ENCODE measurements at regions not wholly inside any gene's neighbourhood (a gene's known extent, or its start where the extent isn't known, plus 50 kb on each side); places are given as distances from the start of the nearest gene placed in this dataset.

- DNase-seq: no peak
These were observed 55.7 kb downstream of the IRF2BP2 start for GRCh38 chr1:234554218-234554697.

GRCh38 chr1:234553240-234554188, 56.5 kb downstream of the IRF2BP2 start:
- DNase-seq: no peak

- DNase-seq: no peak
These were observed 59.0 kb downstream of the IRF2BP2 start for GRCh38 chr1:234551032-234551378.

- DNase-seq: no peak
These were observed 59.5 kb downstream of the IRF2BP2 start for GRCh38 chr1:234550341-234551031.

- no peak for DNase-seq
These were observed 60.4 kb downstream of the IRF2BP2 start for GRCh38 chr1:234549447-234550021.

GRCh38 chr1:234546890-234547788, 62.8 kb downstream of the IRF2BP2 start:
- DNase-seq: no peak

- no peak for DNase-seq
These were observed 63.6 kb downstream of the IRF2BP2 start for GRCh38 chr1:234546387-234546704.

- DNase-seq: no peak
These were observed 64.2 kb downstream of the IRF2BP2 start for GRCh38 chr1:234545517-234546386.

- peak; percentile 50 for DNase-seq
These were observed 65.2 kb upstream of the TARBP1 start for GRCh38 chr1:234544087-234544579.

GRCh38 chr1:234543442-234544086, 64.6 kb upstream of the TARBP1 start:
- DNase-seq: no peak

GRCh38 chr1:234542211-234542850, 63.4 kb upstream of the TARBP1 start:
- DNase-seq: no peak

GRCh38 chr1:234541286-234541975, 62.5 kb upstream of the TARBP1 start:
- DNase-seq: no peak

GRCh38 chr1:234540404-234540762, 61.4 kb upstream of the TARBP1 start:
- no peak for DNase-seq

- DNase-seq: no peak
These were observed 60.9 kb upstream of the TARBP1 start for GRCh38 chr1:234539666-234540403.

- DNase-seq: no peak
These were observed 60.1 kb upstream of the TARBP1 start for GRCh38 chr1:234538930-234539649.

- no peak for DNase-seq
These were observed 59.2 kb upstream of the TARBP1 start for GRCh38 chr1:234538062-234538731.

- no peak for DNase-seq
These were observed 58.3 kb upstream of the TARBP1 start for GRCh38 chr1:234537236-234537635.

GRCh38 chr1:234536741-234537140, 57.8 kb upstream of the TARBP1 start:
- DNase-seq: no peak
